Neuronal stem cell (in vitro differentiated cells): ENCODE measurements at regions not wholly inside any gene's neighbourhood (a gene's known extent, or its start where the extent isn't known, plus 50 kb on each side); places are given as distances from the start of the nearest gene placed in this dataset.

Source experiments
- DNase-seq: peaks from one replicate; pipeline ENCODE4 v3.0.0-alpha.2; 2013; ENCODE audit warnings: low spot score
- H2AFZ ChIP-seq: one replicate; pipeline ENCODE4 v1.6.1; 2013; ENCODE audit warnings: mild to moderate bottlenecking, low read length, inconsistent platforms
- H2AK5ac ChIP-seq: 2 replicates; pipeline ENCODE4 v1.6.1; 2013; ENCODE audit warnings: low read depth, mild to moderate bottlenecking, inconsistent platforms, low read length, moderate library complexity, mixed read lengths
- H2BK120ac ChIP-seq: 2 replicates; pipeline ENCODE4 v1.6.1; 2013; ENCODE audit warnings: low read depth, mild to moderate bottlenecking, inconsistent platforms, low read length, moderate library complexity, mixed read lengths
- H2BK12ac ChIP-seq: one replicate; pipeline ENCODE4 v1.6.1; 2013; ENCODE audit warnings: low read length, inconsistent platforms
- H2BK15ac ChIP-seq: 2 replicates; pipeline ENCODE4 v1.6.1; 2013; ENCODE audit warnings: mild to moderate bottlenecking, low read length, inconsistent platforms, mixed read lengths
- H2BK5ac ChIP-seq: one replicate; pipeline ENCODE4 v1.6.1; 2013; ENCODE audit warnings: inconsistent platforms, mild to moderate bottlenecking, low read length, moderate library complexity
- H3K14ac ChIP-seq: one replicate; pipeline ENCODE4 v1.6.1; 2013; ENCODE audit warnings: low read length, inconsistent platforms
- H3K18ac ChIP-seq: 2 replicates; pipeline ENCODE4 v1.6.1; 2013; ENCODE audit warnings: low read length, inconsistent platforms
- H3K23ac ChIP-seq: 2 replicates; pipeline ENCODE4 v1.6.1; 2013; ENCODE audit warnings: low read depth, mild to moderate bottlenecking, mixed read lengths, low read length, inconsistent platforms; ENCODE audit not compliant: poor library complexity
- H3K27ac ChIP-seq: replicated peaks from 3 replicates; pipeline ENCODE4 v1.5.1; 2013; ENCODE audit warnings: low read length, inconsistent platforms
- H3K27me3 ChIP-seq, 3 experiments: 2 replicates each; pipeline ENCODE4 v1.6.1; 2013; ENCODE audit warnings: low read length in 3 of 3, mild to moderate bottlenecking in 2 of 3, inconsistent platforms in 1 of 3, low read depth in 1 of 3, mixed read lengths in 1 of 3, moderate library complexity in 1 of 3; ENCODE audit not compliant: control insufficient read depth in 3 of 3, insufficient read depth in 3 of 3
- H3K36me3 ChIP-seq, 2 donors: replicated peaks in 1 of 2; 2 replicates each; pipeline ENCODE4 v1.6.1; 2013; ENCODE audit warnings: low read length in 2 of 2; ENCODE audit not compliant: control insufficient read depth in 2 of 2, insufficient read depth in 2 of 2
- H3K4ac ChIP-seq: 2 replicates; pipeline ENCODE4 v1.6.1; 2013; ENCODE audit warnings: inconsistent platforms, mild to moderate bottlenecking, low read length, moderate library complexity
- H3K4me1 ChIP-seq, 2 donors: 1 replicate in 1 of 2; 2 replicates in 1 of 2; pipeline ENCODE4 v1.6.1; 2013; ENCODE audit warnings: low read length in 2 of 2, low read depth in 1 of 2; ENCODE audit not compliant: control insufficient read depth in 2 of 2, insufficient read depth in 1 of 2
- H3K4me2 ChIP-seq: one replicate; pipeline ENCODE4 v1.6.1; 2013; ENCODE audit warnings: mild to moderate bottlenecking, low read length, inconsistent platforms; ENCODE audit not compliant: insufficient read depth, poor library complexity, severe bottlenecking
- H3K4me3 ChIP-seq, 2 donors: 2 replicates each; pipeline ENCODE4 v1.5.1; 2013; ENCODE audit warnings: low read length in 2 of 2, mild to moderate bottlenecking in 2 of 2, inconsistent platforms in 1 of 2, moderate library complexity in 1 of 2
- H3K79me1 ChIP-seq: one replicate; pipeline ENCODE4 v1.6.1; 2013; ENCODE audit warnings: low read depth, mild to moderate bottlenecking, inconsistent platforms, low read length, moderate library complexity
- H3K9ac ChIP-seq: one replicate; pipeline ENCODE4 v1.6.1; 2013; ENCODE audit warnings: mild to moderate bottlenecking, low read depth, low read length, inconsistent platforms; ENCODE audit not compliant: poor library complexity
- H3K9me3 ChIP-seq, 2 donors: replicated peaks in 1 of 2; 2 replicates each; pipeline versions ENCODE3 to v1.6.1; 2013; ENCODE audit warnings: low read length in 2 of 2, mild to moderate bottlenecking in 2 of 2, inconsistent platforms in 1 of 2, low read depth in 1 of 2, mixed read lengths in 1 of 2, moderate library complexity in 1 of 2; ENCODE audit not compliant: control insufficient read depth in 2 of 2, insufficient read depth in 1 of 2
- H4K8ac ChIP-seq: one replicate; pipeline ENCODE4 v1.6.1; 2013; ENCODE audit warnings: low read depth, mild to moderate bottlenecking, inconsistent platforms, low read length, moderate library complexity
- H4K91ac ChIP-seq: one replicate; pipeline ENCODE4 v1.6.1; 2013; ENCODE audit warnings: low read length, low read depth, mild to moderate bottlenecking, inconsistent platforms; ENCODE audit not compliant: poor library complexity
- WGBS, 2 donors: extraction: QIAGEN DNeasy Blood & Tissue Kit; methylation state at CpG; one replicate each; pipeline ENCODE4 v1.1.7; 2013; ENCODE audit warnings: missing lambda C conversion rate in 2 of 2, mixed read lengths in 1 of 2; ENCODE audit not compliant: insufficient read length in 2 of 2, insufficient replicate concordance in 1 of 2; ENCODE audit errors: extremely low coverage in 2 of 2; 5-methylcytosine and 5-hydroxymethylcytosine counted together

- DNase-seq, result no peak
- Histone ChIP-seq H2BK120ac (no peak overlapping the region), H3K27me3 (no peaks in the 10 kb centered on the region), H4K91ac (no peak overlapping the region), H3K9ac (no peak overlapping the region), H3K4me3 (no peak overlapping the region), H2BK15ac (no peak overlapping the region), H3K4me1 (no peaks in the 10 kb centered on the region), H3K4me2 (no peak overlapping the region), H3K18ac (no peak overlapping the region), H3K27ac (no peak overlapping the region), H2AK5ac (no peak overlapping the region), H3K79me1 (no peaks in the 10 kb centered on the region), H3K36me3 (no peaks in the 10 kb centered on the region), H4K8ac (no peak overlapping the region), H3K23ac (no peak overlapping the region), H2BK5ac (no peak overlapping the region), H2BK12ac (no peak overlapping the region), H2AFZ (no peak overlapping the region), H3K9me3 (no peaks in the 10 kb centered on the region), H3K4ac (no peak overlapping the region), H3K14ac (no peak overlapping the region)
- WGBS, 2 donors, result no CpG with 5 or more reads among the region's 5 CpGs
Observed at GRCh38 chr12:5236022-5236640, 192.5 kb downstream of the KCNA5 start.

GRCh38 chr12:5242440-5242839, 189.5 kb upstream of the NTF3 start:
- Histone ChIP-seq H3K23ac (no peak overlapping the region), H4K8ac (no peak overlapping the region), H3K4me2 (no peak overlapping the region), H3K9me3 (no peaks in the 10 kb centered on the region), H4K91ac (no peak overlapping the region), H3K79me1 (no peaks in the 10 kb centered on the region), H3K18ac (peak overlapping the region; percentile 9), H2BK12ac (no peak overlapping the region), H3K9ac (no peak overlapping the region), H3K4ac (no peak overlapping the region), H3K14ac (no peak overlapping the region), H3K27ac (no peak overlapping the region), H3K4me3 (no peak overlapping the region), H2AFZ (no peak overlapping the region), H2BK15ac (no peak overlapping the region), H2BK120ac (no peak overlapping the region), H3K4me1 (peaks cover 0 to 28% of the 10 kb centered on the region in 2 donors), H2AK5ac (no peak overlapping the region), H2BK5ac (no peak overlapping the region), H3K27me3 (no peaks in the 10 kb centered on the region), H3K36me3 (no peaks in the 10 kb centered on the region)
- no CpG with 5 or more reads among the region's 7 CpGs for WGBS, 2 donors
- DNase-seq, result no peak

- no peak overlapping the region for H3K14ac ChIP-seq
- no peak overlapping the region for H4K8ac ChIP-seq
- no peak overlapping the region for H2BK120ac ChIP-seq
- no peak overlapping the region for H2BK5ac ChIP-seq
- H3K4me2 ChIP-seq, result no peak overlapping the region
- H3K23ac ChIP-seq, result no peak overlapping the region
- no peak overlapping the region for H2AFZ ChIP-seq
- no peak overlapping the region for H3K4me3 ChIP-seq
- no peaks in the 10 kb centered on the region for H3K36me3 ChIP-seq
- no CpG with 5 or more reads among the region's 4 CpGs for WGBS, 2 donors
- H3K79me1 ChIP-seq, result no peaks in the 10 kb centered on the region
- no peak overlapping the region for H3K27ac ChIP-seq
- H3K9ac ChIP-seq, result no peak overlapping the region
- H4K91ac ChIP-seq, result no peak overlapping the region
- DNase-seq, result no peak
- no peak overlapping the region for H2BK15ac ChIP-seq
- H2BK12ac ChIP-seq, result no peak overlapping the region
- no peaks in the 10 kb centered on the region for H3K9me3 ChIP-seq
- no peak overlapping the region for H2AK5ac ChIP-seq
- no peak overlapping the region for H3K18ac ChIP-seq
- peaks cover 0 to 28% of the 10 kb centered on the region in 2 donors for H3K4me1 ChIP-seq
- no peak overlapping the region for H3K4ac ChIP-seq
- no peaks in the 10 kb centered on the region for H3K27me3 ChIP-seq
Observed at GRCh38 chr12:5243014-5243413, 188.9 kb upstream of the NTF3 start.

- Histone ChIP-seq H2BK120ac (no peak overlapping the region), H4K91ac (no peak overlapping the region), H3K9me3 (no peaks in the 10 kb centered on the region), H2BK12ac (no peak overlapping the region), H3K4me2 (no peak overlapping the region), H3K4ac (no peak overlapping the region), H3K14ac (no peak overlapping the region), H2BK15ac (no peak overlapping the region), H3K9ac (no peak overlapping the region), H2AFZ (no peak overlapping the region), H3K4me3 (no peak overlapping the region), H2BK5ac (no peak overlapping the region), H3K36me3 (no peaks in the 10 kb centered on the region), H3K27ac (peak overlapping the region; percentile 38), H2AK5ac (no peak overlapping the region), H4K8ac (no peak overlapping the region), H3K18ac (peak overlapping the region; percentile 31), H3K27me3 (no peaks in the 10 kb centered on the region), H3K79me1 (no peaks in the 10 kb centered on the region), H3K23ac (no peak overlapping the region), H3K4me1 (peaks cover 0 to 28% of the 10 kb centered on the region in 2 donors)
- WGBS, 2 donors, result no CpG with 5 or more reads among the region's 5 CpGs
- peak; percentile 30 for DNase-seq
Observed at GRCh38 chr12:5244513-5244972, 187.4 kb upstream of the NTF3 start.
